Smooth muscle cell (in vitro differentiated cells): ENCODE measurements at regions not wholly inside any gene's neighbourhood (a gene's known extent, or its start where the extent isn't known, plus 50 kb on each side); places are given as distances from the start of the nearest gene placed in this dataset.

Experiments used
- DNase-seq: peaks from one replicate; lab custom pipeline; 2025; ENCODE audit not compliant: unreplicated experiment; lab: John Stamatoyannopoulos, UW
- H2AFZ ChIP-seq: fragments of 200-600 bp; sonication (generic); 2 replicates; pipeline ENCODE4 v1.6.0; 2016; ENCODE audit warnings: antibody characterized with exemption, low read depth, mild to moderate bottlenecking
- H3F3A ChIP-seq: fragments of 200-600 bp; sonication (generic); 2 replicates; pipeline ENCODE4 v1.6.0; 2017; ENCODE audit warnings: antibody characterized with exemption, low read depth
- H3K27ac ChIP-seq: fragments of 200-600 bp; sonication (generic); 2 replicates; pipeline ENCODE4 v1.5.1; 2016; ENCODE audit warnings: low read depth, mild to moderate bottlenecking
- H3K27me3 ChIP-seq: fragments of 200-600 bp; sonication (generic); 2 replicates; pipeline ENCODE4 v1.6.1; 2016; ENCODE audit warnings: low read depth, mild to moderate bottlenecking
- H3K36me3 ChIP-seq: fragments of 200-600 bp; sonication (generic); 2 replicates; pipeline ENCODE4 v1.5.1; 2016; ENCODE audit warnings: low read depth
- H3K4me1 ChIP-seq: fragments of 200-600 bp; sonication (generic); 2 replicates; pipeline ENCODE4 v1.5.1; 2016; ENCODE audit warnings: low read depth
- H3K4me2 ChIP-seq: fragments of 200-600 bp; sonication (generic); 2 replicates; pipeline ENCODE4 v1.6.0; 2016; ENCODE audit warnings: mild to moderate bottlenecking
- H3K4me3 ChIP-seq: fragments of 200-600 bp; sonication (generic); 2 replicates; pipeline ENCODE4 v1.5.1; 2016; ENCODE audit warnings: mild to moderate bottlenecking
- H3K79me2 ChIP-seq: fragments of 200-600 bp; sonication (generic); 2 replicates; pipeline ENCODE4 v1.6.0; 2016; ENCODE audit warnings: low read depth, mild to moderate bottlenecking
- H3K9ac ChIP-seq: fragments of 200-600 bp; sonication (generic); 2 replicates; pipeline ENCODE4 v1.6.0; 2016; ENCODE audit warnings: low read depth
- H3K9me3 ChIP-seq: fragments of 200-600 bp; sonication (generic); replicated peaks from 2 replicates; pipeline ENCODE4 v1.5.1; 2016; ENCODE audit warnings: low read depth
- H4K20me1 ChIP-seq: fragments of 200-600 bp; sonication (generic); 2 replicates; pipeline ENCODE4 v1.6.0; 2016; ENCODE audit warnings: low read depth
- WGBS: methylation state at CpG from one replicate; pipeline ENCODE4 v1.1.7; 2016; ENCODE audit warnings: low lambda C conversion rate; 5-methylcytosine and 5-hydroxymethylcytosine counted together
- TF ChIP-seq, protein P1 (sequence below): fragments of 200-600 bp; sonication (generic); IDR thresholded peaks from 2 replicates; pipeline ENCODE4 v1.5.1; 2017; ENCODE audit warnings: borderline replicate concordance, mild to moderate bottlenecking, antibody characterized with exemption; ENCODE audit not compliant: insufficient read depth, poor library complexity, severe bottlenecking

DNA sequence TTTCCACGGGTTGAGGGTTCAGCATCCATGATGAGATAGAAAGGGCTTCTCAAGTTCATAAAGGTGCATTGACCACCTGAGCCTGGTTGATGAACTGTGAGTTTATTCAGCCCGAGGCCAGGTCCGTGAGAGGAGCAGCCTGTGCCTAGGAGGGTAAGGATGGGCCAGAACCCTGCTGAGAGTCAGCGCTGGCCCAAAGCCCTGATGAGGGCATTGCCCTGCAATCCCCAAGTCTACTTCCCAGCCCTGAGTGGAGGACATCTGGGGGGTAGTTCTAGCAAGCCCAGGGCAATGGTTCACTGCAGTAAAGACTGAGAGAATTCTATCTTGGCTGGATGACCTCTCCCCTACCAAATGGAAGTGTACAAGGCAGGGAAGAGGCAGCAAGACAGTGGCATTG lies 123.3 kb upstream of the NXT1 start:
- DNase-seq, result no peak
- H3K27me3 ChIP-seq, result no peaks in the 10 kb centered on the region
- H3K79me2 ChIP-seq, result no peaks in the 10 kb centered on the region
- H3K4me3 ChIP-seq, result no peak overlapping the region
- H3F3A ChIP-seq, result no peaks in the 10 kb centered on the region
- WGBS, result 77% methylated on average over 4 of the region's 4 CpGs
- TF ChIP-seq, protein P1, sequence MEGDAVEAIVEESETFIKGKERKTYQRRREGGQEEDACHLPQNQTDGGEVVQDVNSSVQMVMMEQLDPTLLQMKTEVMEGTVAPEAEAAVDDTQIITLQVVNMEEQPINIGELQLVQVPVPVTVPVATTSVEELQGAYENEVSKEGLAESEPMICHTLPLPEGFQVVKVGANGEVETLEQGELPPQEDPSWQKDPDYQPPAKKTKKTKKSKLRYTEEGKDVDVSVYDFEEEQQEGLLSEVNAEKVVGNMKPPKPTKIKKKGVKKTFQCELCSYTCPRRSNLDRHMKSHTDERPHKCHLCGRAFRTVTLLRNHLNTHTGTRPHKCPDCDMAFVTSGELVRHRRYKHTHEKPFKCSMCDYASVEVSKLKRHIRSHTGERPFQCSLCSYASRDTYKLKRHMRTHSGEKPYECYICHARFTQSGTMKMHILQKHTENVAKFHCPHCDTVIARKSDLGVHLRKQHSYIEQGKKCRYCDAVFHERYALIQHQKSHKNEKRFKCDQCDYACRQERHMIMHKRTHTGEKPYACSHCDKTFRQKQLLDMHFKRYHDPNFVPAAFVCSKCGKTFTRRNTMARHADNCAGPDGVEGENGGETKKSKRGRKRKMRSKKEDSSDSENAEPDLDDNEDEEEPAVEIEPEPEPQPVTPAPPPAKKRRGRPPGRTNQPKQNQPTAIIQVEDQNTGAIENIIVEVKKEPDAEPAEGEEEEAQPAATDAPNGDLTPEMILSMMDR, result no peak
- no peaks in the 10 kb centered on the region for H3K9me3 ChIP-seq
- H3K4me2 ChIP-seq, result no peak overlapping the region
- H3K27ac ChIP-seq, result no peak overlapping the region
- no peaks in the 10 kb centered on the region for H4K20me1 ChIP-seq
- no peaks in the 10 kb centered on the region for H3K36me3 ChIP-seq
- no peak overlapping the region for H3K9ac ChIP-seq
- no peaks in the 10 kb centered on the region for H3K4me1 ChIP-seq
- no peak overlapping the region for H2AFZ ChIP-seq

DNA sequence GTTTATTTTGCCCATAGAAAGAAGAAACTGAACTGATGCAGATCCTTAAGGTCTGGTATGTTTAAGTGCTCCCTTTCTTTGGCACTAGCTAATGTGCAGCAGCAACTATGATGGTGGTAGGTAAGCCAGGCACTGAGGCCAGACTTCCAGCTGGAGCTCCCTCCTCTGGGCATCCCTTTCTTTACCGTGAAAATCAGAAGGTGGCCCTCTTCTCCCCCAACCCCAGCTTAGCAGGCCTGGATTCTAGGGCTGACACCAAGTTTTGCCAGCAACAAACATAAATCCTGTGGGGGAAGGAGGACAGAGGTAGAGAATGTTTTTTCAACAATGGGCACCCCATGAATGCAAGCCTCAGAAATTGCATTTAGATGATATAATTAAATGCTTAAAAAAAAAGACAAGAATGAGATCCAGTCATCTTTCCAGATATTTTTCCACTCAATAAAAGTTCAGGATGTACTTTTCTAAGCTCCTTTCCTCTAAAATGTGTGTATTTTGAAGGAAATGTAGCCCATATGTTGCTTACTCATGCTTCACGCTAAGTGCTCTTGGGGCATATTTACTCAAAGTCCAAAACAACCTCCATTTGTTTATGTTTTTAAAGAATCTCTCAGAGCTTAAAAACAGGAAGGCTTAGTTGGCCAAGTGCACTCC lies 123.9 kb upstream of the NXT1 start:
- H4K20me1 ChIP-seq, result no peaks in the 10 kb centered on the region
- 61% methylated on average over 2 of the region's 2 CpGs for WGBS
- H3K4me1 ChIP-seq, result no peaks in the 10 kb centered on the region
- no peak overlapping the region for H3K4me3 ChIP-seq
- no peaks in the 10 kb centered on the region for H3K27me3 ChIP-seq
- TF ChIP-seq, protein P1, result no peak
- H2AFZ ChIP-seq, result no peak overlapping the region
- DNase-seq, result no peak
- no peaks in the 10 kb centered on the region for H3K9me3 ChIP-seq
- no peak overlapping the region for H3K27ac ChIP-seq
- H3K79me2 ChIP-seq, result no peaks in the 10 kb centered on the region
- H3K36me3 ChIP-seq, result no peaks in the 10 kb centered on the region
- H3K4me2 ChIP-seq, result no peak overlapping the region
- H3F3A ChIP-seq, result no peaks in the 10 kb centered on the region
- H3K9ac ChIP-seq, result no peak overlapping the region

DNA sequence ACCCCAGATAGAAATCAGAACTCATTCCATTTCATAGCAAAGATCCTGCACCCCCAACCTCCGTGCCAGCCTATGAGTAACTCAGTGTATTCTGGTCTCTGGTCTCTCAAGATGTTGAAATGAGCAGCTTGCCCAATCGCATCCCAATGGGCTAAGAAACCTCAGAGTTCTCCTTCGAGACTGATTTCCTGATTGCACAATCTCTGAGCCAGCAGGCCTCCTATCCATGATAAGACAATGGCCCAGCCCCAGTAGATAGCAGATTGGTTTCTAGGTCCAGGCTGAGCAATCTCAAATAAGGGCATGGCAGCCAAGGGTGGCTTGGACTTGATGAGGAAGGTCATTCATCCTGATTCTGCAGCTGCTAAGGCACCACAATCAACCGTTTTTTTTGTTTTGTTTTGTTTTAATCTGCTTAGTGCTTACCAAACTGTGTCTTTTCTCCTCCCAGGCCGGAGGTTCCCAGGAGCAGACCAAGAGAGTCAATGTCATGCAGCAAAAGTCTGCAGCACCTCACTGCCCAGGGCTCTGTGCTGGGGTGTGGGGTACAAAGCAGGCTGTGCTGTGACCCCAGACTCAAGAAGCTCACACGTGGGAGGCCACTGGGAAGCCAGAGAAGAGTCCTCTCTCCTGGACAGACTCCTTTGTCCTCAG lies 125.1 kb upstream of the NXT1 start:
- Histone ChIP-seq H4K20me1 (no peaks in the 10 kb centered on the region), H3K9me3 (peaks cover 8% of the 10 kb centered on the region), H3F3A (no peaks in the 10 kb centered on the region), H3K4me1 (no peaks in the 10 kb centered on the region), H3K27me3 (no peaks in the 10 kb centered on the region), H2AFZ (no peak overlapping the region), H3K4me3 (no peak overlapping the region), H3K36me3 (no peaks in the 10 kb centered on the region), H3K9ac (no peak overlapping the region), H3K79me2 (no peaks in the 10 kb centered on the region), H3K27ac (no peak overlapping the region), H3K4me2 (no peak overlapping the region)
- no peak for DNase-seq
- TF ChIP-seq, protein P1, result no peak
- WGBS, result 56% methylated on average over 6 of the region's 6 CpGs

DNA sequence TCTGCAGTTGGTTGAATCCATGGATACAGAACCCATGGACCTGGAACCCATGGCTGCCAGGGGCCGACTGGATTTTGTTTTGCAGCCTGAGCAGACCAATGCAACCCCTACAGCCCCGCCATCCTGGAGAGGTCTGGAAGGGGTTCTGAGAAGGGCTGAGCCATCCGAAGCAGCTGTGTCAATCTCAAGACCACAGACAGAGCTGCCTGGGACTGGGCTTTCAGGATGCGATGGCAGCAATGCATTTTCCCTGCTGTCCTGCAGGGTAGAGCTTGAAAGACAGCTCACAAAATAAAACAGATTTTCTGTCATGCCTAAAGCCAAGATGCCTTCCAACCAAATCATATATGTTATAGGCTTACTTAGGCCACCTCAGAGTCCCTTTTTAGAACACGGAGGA lies 125.8 kb upstream of the NXT1 start:
- DNase-seq, result no peak
- H3K9ac ChIP-seq, result no peak overlapping the region
- TF ChIP-seq, protein P1, result no peak
- peaks cover 8% of the 10 kb centered on the region for H3K9me3 ChIP-seq
- H3K36me3 ChIP-seq, result no peaks in the 10 kb centered on the region
- H4K20me1 ChIP-seq, result no peaks in the 10 kb centered on the region
- H3K27me3 ChIP-seq, result no peaks in the 10 kb centered on the region
- no peaks in the 10 kb centered on the region for H3K4me1 ChIP-seq
- no peak overlapping the region for H3K4me2 ChIP-seq
- no peaks in the 10 kb centered on the region for H3K79me2 ChIP-seq
- H3K4me3 ChIP-seq, result no peak overlapping the region
- no peaks in the 10 kb centered on the region for H3F3A ChIP-seq
- WGBS, result 87% methylated on average over 5 of the region's 5 CpGs
- no peak overlapping the region for H2AFZ ChIP-seq
- H3K27ac ChIP-seq, result no peak overlapping the region
